NCI-H187 (cell line): ENCODE measurements at regions not wholly inside any gene's neighbourhood (a gene's known extent, or its start where the extent isn't known, plus 50 kb on each side); places are given as distances from the start of the nearest gene placed in this dataset.
"Not testable (repeated sequence)": the region's sequence is repeated elsewhere in the genome, so short reads cannot be mapped to it uniquely, and the experiment has no call there.

ENCODE experiments used
- DNase-seq, 2 experiments: peaks; one replicate each; lab custom pipeline; 2025; lab: John Stamatoyannopoulos, UW

GRCh38 chr3:23103764-23104163 is 99.4 kb upstream of the UBE2E2 start:
- DNase-seq: no peak

- DNase-seq: no peak
These were observed 98.1 kb upstream of the UBE2E2 start for GRCh38 chr3:23105048-23105447.

DNA sequence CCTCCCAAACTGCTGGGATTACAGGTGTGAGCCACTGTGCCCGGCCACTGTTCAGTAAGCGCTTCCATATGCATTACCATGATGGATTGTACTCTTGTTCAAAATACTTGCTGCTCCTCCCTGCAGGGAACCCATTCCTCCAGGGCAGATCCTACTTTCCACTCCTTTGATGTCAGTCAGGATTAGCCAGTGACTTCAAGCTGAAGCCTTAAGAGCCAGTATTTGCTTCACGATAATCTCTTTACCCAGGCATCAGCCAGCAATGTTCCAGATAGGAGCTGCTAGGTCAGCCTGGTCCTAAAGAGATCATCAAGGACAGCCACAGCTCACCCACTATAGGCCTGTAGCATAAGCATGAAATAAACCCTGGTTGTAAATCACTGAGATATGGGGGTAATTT is 96.5 kb upstream of the UBE2E2 start:
- DNase-seq: no peak

DNA sequence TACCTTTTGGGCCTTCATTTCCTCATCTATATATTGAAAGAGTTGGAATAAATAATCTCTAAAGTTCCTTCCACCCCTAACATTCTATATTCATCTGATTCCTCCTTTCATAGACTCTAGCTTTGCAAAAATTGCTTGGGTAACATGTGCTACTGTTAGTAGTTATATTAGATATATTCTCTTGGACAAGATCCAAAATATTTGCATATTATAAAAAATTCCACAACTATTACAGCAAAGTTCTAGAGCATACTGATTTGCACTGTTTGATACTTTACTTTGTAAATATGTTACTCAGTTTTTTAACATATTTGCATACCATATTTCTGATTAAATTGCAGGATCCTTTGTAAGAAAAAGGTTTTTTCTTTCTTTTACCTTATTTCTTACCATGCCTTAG is 95.9 kb upstream of the UBE2E2 start:
- no peak for DNase-seq

DNA sequence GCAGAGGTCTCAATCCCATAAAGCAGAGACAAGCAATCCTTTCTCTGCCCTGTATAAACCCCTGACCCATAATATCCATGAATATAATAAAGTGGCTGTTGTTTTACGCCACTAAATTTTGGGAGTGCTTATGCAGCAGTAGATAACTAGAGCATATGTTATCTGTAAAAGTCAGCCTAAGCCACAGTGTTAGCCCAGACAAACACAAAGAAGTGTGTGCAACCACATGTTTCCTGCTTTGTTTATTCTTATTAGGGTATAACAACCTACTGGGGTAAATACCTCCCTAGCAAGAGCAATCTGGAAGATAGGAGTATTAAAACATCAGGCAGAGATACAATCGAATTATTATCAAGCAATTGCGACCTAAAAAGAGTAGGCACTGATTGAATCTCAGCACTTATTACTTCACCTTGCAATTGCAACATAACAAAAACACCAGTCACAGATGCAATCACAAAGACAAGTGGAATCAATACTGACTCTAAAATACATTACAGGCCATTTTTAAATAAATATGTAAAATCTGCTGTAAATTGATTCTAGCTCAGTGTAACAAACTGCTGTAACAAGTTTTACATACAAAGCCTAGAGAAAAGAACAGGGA is 94.6 kb upstream of the UBE2E2 start:
- DNase-seq: no peak

DNA sequence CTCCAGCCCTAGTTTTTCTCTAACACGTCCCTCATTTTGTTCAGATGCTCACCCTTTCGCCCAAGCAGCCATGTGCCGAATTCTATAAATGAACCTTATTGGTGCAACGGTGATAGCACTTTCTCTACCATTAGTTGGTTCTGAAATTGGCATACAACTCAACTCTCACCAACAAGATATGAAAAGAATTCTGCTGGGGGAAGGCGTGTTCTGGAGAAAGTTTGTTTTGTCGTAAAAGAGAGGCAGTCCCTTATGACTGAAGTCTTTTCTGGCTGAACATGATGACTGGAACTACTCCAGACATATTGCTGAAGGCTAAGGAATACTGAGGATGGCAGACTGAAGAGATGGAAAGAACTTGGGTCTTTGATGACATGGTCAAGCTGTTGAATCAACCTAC is 91.8 kb upstream of the UBE2E2 start:
- no peak for DNase-seq

DNA sequence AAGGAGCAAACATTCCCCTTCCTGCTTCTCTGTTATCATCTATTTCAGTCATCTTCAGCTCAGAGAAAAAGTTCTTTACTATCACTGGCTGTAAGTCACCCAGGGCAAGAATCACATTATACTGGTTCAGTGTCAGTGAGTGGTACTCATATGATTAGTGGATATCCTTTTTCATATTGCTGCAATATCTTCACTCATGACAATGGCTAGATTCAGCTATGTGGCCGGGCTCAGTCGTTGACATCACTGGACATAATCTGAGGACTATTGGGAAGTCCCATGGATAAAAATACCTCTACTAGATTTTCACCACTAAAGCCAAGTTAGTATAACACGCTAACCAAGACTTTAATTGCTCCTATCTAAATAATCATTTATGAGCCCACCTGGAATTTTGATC is 91.3 kb upstream of the UBE2E2 start:
- DNase-seq: no peak

- DNase-seq: no peak
These were observed 90.6 kb upstream of the UBE2E2 start for GRCh38 chr3:23112491-23112890.

GRCh38 chr3:23113455-23114171 is 89.5 kb upstream of the UBE2E2 start:
- no peak for DNase-seq

DNA sequence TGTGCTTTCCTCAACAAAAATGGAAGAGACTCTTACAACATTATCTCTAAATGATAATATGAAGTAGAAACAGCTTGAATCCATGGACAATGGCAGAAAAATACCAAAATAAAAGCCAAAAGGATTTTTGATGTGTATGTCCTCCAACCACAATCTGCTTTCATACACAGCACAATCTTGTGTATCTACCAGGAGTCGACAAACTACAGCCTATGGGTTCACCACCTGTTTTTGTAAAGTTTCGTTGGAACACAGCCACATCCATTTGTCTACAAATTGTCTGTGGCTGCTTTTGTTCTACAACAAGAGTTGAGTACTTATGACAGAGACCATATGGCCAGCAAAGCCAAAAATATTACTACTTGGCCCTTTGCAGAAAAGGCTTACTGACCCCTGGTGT is 88.7 kb upstream of the UBE2E2 start:
- no peak for DNase-seq

GRCh38 chr3:23115171-23115877 is 87.8 kb upstream of the UBE2E2 start:
- no peak for DNase-seq

DNA sequence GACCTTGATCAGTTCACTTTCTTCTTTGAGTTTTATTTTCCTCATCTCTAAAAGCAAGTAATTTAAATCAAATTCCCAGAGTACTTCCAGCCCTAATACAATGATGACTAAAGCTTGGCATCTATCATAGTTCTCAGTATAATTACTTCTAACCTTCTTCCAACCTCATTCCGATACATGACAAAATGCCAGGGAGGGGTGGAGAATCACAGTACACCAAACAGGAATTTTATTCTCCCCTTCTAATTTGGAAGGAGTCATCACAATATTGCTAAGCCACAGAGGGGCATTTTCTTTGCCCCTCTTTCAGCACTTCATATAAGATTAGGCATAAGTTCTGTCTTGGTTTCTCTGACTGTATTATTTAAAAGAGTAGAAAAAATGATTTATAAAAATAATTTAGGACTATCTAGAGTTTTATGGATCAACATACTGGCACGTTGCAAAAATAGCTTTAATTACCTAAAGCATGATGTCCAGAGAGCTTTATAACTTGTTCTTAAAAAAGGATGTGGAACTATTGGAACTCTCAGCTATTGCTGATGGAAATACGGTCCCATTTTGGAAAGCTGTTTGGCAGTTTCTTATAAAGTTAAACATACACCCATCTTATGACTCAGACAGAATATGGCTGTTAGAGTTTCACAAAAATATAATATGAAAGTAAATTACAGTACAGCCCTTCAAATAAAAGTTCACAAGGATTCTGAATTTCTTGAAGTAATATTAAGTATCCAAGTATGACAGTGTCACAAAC is 86.9 kb upstream of the UBE2E2 start:
- no peak for DNase-seq

DNA sequence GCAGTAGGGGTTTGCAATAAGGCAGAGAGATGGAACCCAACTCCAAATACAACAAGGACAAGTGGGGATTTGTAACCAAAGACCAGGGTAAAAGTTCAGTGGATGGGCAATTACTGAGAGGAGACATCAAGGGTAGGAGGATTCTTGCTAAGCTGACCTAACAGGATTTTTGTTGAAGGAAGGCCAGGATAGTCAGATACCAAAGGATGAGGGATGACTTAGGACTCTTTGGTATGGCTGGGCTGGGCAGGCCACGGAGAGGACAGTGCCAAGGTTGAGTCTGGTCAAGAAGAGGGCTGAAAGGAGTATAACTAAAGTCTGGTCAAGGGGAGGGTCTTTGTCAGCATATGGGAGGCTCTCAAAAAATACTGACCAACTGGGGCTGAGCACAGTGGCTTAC is 85.3 kb upstream of the UBE2E2 start:
- no peak for DNase-seq

DNA sequence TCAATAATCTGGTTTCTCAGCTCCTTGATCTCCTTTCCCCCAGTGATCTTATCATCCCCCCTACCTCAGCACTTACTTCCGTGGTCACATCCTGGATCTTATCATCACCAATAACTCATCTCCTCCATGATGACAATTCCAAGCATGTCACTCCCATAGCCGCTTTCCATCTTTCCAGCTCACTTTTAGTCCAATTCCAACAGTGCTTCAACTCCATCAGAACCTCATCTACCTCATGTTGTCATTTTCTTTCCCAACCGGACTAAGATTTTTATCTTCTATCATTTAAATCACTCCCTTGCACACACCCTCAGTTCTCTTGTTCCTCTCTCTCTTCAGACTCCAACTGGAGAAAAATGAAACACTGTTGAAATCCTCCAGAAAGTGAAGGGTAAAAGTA is 75.9 kb upstream of the UBE2E2 start:
- DNase-seq: no peak

DNA sequence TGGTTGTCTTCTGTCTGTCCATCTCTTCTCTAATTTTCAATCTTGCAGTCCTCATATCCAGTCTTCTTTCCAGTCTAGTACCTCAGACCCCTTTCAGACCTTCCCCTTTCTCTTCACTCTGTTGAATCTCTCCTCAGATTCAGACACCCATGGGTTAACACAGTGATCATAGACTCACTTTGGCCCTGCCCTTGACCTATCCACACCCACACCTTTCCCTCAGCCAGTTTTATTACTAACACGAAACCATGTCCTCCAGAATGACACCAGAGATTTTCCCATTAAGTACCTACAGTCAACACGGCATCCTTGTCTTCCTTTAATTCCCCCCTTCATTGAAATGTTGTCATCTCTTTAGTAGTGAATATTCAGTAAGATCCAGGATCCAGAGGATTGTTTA is 74.5 kb upstream of the UBE2E2 start:
- DNase-seq: no peak

DNA sequence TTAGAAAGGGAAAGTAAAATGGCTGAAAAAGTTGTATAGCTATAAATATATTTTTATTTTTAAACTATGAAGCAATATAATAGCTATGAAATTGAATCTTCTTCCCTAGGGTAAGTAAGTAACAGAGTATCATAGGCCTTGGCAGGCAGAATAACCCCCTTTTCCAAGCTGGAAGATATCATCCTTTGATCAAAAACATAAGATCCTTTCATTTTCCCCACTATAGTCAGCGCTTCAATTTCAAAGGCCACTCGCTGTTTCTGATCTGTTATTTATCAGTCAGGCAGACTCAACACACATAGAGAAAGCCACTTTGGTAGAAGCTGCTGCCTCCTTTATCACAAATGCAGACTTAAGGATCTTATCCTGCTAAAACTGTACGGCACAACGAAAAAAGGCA is 74.0 kb upstream of the UBE2E2 start:
- no peak for DNase-seq

DNA sequence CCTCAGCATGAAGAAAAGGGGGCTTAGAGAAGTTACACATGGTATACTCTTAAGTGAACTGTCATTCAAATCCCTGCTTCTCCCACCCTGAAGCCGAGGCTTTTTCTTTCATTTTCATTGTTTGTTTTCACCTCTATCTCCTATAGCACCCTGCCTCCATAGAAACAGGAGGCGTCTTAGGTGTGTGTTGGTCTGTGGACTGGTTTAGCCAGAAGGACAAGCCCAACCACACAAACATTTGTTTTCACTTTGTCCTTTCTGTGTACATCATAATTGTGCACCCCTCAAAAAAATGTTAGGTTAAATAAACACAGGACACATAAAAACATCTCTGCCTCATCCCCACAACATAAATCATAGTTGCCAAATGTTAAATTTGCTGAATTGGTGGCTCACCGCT is 73.3 kb upstream of the UBE2E2 start:
- no peak for DNase-seq

DNA sequence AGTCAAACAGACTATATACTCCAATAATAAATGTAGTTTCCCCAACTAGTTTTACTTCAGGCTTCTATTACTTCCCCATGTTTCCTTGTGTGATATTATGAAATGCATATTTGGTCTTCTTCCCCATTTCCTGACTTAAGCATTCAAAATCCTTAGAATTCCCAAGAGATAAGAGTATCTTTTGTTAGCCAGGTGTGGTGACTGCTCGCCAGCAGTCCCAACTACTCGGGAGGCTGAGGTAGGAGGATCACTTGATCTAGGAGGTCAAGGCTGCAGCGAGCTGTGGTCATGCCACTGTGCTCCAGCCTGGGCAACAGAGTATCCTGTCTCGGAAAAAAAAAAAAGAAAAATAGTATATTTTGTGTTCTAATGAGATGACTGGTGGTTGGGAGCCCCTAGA is 72.7 kb upstream of the UBE2E2 start:
- no peak for DNase-seq

DNA sequence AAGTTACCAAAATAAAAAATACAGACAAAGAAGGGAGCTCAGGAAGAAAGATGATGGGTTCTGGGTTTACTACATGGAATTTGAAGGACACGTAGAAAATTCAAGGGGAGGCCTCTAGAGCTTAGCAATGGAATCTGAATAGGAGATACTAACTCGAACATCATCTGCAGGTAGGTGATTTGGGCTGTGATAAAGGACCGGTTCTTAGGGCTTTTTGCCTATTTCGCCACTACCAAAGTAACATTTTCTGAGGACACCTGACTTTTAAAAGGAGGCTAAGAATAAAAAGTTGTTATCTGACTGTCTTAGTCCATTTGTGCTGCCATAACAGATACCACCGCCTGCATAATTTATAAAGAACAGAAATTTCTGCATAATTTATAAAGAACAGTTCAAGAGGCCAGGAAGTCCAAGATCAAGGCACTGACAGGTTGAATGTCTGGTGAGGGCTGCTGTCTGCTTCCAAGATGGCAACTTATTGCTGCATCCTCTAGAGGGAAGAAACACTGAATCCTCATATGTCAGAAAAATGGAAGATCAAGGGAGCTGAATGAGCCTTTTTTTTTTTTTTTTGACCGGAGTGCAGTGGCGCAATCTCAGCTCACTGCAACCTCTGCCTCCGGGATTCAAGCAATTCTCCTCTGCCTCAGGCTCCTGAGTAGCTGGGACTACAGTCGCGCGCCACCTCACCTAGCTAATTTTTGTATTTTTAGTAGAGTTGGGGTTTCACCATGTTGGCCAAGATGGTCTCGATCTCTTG is 67.9 kb upstream of the UBE2E2 start:
- no peak for DNase-seq

GRCh38 chr3:23136054-23136453 is 67.1 kb upstream of the UBE2E2 start:
- DNase-seq: no peak

- DNase-seq: not testable (repeated sequence)
These were observed 59.1 kb upstream of the UBE2E2 start for GRCh38 chr3:23144051-23144450.

GRCh38 chr3:23146163-23146562 is 57.0 kb upstream of the UBE2E2 start:
- DNase-seq: no peak
